ENCODE measurements at regions not wholly inside any gene's neighbourhood (a gene's known extent, or its start where the extent isn't known, plus 50 kb on each side); places are given as distances from the start of the nearest gene placed in this dataset.
"Not testable (repeated sequence)": the region's sequence is repeated elsewhere in the genome, so short reads cannot be mapped to it uniquely, and the experiment has no call there.

DNA sequence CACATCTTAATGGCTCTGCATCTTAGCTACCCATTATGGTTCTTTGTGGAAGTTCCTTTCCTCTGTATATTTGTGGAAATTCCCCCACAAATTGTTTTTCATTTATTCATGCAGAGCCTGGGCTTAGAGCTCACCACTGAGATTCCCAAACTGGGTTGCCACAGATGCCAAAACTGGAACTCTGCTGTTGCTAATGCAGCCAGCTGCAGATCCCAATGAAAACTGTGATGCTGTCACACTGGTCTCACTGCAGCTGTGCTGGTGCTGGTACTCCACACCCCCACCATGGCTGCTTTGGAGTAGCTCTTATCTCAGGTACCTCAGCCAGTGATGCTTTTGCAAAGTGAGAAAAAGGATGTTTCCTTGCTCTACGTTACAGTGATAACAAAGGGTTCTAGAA lies 87.7 kb downstream of the DCK start:
- Histone ChIP-seq H3K4me1 (ENCODE audit: control insufficient read depth, insufficient read depth, low read length) (no peaks in the 10 kb centered on the region), H3K27ac (ENCODE audit: low read length) (no peak overlapping the region), H3K27me3 (ENCODE audit: control insufficient read depth, insufficient read depth) (no peaks in the 10 kb centered on the region), H3K4me3 (ENCODE audit: low read length) (no peak overlapping the region), H3K9me3 (ENCODE audit: control insufficient read depth, low read length) (no peaks in the 10 kb centered on the region)
- 27% methylated on average over 1 of the region's 1 CpG for WGBS
- DNase-seq (no peak), ATAC-seq (no peak)
- intact Hi-C loops (cut with DNase I), result no loop called here

DNA sequence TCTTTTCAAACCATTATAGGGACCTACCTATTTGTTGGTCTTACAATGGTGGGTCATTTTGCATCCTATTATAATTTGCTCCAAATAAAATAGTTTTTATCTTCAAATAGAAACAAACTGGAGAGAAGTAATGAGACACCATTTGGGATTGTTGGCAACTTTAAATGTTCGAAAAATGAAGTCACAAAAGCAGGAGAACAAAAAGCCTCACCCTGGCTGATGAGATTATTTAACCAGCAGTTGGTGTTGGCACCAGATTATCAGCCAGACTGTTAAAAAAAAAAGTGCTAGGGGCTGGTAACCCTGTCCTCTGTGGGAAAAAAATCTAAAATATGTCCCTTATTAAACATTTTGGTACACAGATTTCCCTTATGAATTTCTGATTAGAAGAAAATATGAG lies 100.3 kb downstream of the DCK start:
- DNase-seq, result no peak
- H3K4me1 ChIP-seq (ENCODE audit: control insufficient read depth, insufficient read depth, low read length), result no peaks in the 10 kb centered on the region
- H3K27me3 ChIP-seq (ENCODE audit: control insufficient read depth, insufficient read depth), result no peaks in the 10 kb centered on the region
- H3K27ac ChIP-seq (ENCODE audit: low read length), result no peak overlapping the region
- H3K9me3 ChIP-seq (ENCODE audit: control insufficient read depth, low read length), result no peaks in the 10 kb centered on the region
- ATAC-seq, result no peak
- H3K4me3 ChIP-seq (ENCODE audit: low read length), result no peak overlapping the region
- intact Hi-C loops (cut with DNase I), result no loop called here
- 29% methylated on average over 1 of the region's 1 CpG for WGBS

DNA sequence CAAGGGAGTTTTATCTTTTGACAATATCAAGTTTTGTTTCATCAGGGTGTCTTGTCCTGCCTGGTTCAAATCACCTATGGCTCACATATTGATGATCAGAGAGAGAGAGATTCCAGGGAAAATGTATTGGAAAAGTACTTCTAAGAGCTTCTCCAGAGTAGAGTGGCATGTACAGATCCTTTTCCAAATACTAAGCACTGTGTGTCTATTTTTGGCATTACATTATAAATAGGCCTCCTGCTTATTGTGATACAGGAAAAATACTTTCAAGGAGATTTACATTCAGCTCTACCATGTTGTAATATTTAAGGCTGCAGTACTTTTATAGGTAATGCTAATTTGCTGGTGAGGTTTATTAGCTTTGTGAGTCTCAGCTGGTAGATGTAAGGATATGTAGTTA lies 100.8 kb downstream of the DCK start:
- Histone ChIP-seq H3K27me3 (ENCODE audit: control insufficient read depth, insufficient read depth) (no peaks in the 10 kb centered on the region), H3K4me3 (ENCODE audit: low read length) (no peak overlapping the region), H3K9me3 (ENCODE audit: control insufficient read depth, low read length) (no peaks in the 10 kb centered on the region), H3K27ac (ENCODE audit: low read length) (no peak overlapping the region), H3K4me1 (ENCODE audit: control insufficient read depth, insufficient read depth, low read length) (no peaks in the 10 kb centered on the region)
- intact Hi-C loops (cut with DNase I), result no loop called here
- ATAC-seq, result no peak
- DNase-seq, result no peak

DNA sequence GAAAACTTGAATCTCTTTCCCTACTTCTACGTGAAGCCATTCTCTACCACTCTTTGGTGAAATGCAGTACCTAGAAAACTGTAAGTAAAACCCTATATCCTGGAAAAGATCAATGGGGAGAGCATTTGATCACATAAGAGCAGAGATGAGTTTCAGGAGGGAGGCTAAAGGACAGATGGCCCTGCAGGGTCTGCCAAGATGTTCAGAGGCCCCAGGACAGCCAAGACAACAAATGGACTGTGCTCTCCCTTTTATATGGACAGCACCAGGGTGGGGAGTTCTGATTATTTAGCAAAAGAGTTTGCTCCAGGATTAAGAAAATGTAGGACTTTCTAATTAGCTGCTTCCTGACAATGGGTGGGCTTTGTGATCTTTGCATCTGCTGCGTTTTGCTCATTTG lies 101.7 kb downstream of the DCK start:
- Histone ChIP-seq H3K9me3 (ENCODE audit: control insufficient read depth, low read length) (no peaks in the 10 kb centered on the region), H3K27ac (ENCODE audit: low read length) (no peak overlapping the region), H3K4me3 (ENCODE audit: low read length) (no peak overlapping the region), H3K27me3 (ENCODE audit: control insufficient read depth, insufficient read depth) (no peaks in the 10 kb centered on the region), H3K4me1 (ENCODE audit: control insufficient read depth, insufficient read depth, low read length) (no peaks in the 10 kb centered on the region)
- DNase-seq (no peak), ATAC-seq (no peak)
- WGBS, result 92% methylated on average over 2 of the region's 2 CpGs
- intact Hi-C loops (cut with DNase I), result no loop called here

DNA sequence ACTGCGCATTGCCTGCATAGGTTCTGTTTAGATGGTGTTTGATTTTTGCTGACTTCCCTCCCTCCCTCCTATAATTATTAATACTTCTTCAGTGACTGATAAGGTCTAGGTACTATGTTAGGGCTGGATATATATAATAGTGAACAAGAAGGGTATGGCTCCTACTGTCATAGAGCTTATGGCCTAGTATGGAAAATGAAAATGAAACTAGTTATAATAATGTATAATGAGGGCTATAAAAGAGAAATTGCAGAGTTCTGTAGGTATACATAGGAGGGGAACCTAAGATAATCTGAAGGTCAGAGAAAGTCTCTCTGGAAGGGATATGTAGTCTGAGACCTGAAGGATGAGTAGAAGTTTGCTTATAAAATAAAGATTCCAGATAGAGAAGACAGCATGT lies 102.1 kb downstream of the DCK start:
- ATAC-seq (peak in 1 of 2 donors; percentile 40), DNase-seq (no peak)
- H3K4me1 ChIP-seq (ENCODE audit: control insufficient read depth, insufficient read depth, low read length), result no peaks in the 10 kb centered on the region
- H3K27ac ChIP-seq (ENCODE audit: low read length), result no peak overlapping the region
- H3K9me3 ChIP-seq (ENCODE audit: control insufficient read depth, low read length), result no peaks in the 10 kb centered on the region
- 97% methylated on average over 1 of the region's 1 CpG for WGBS
- no peak overlapping the region for H3K4me3 ChIP-seq (ENCODE audit: low read length)
- intact Hi-C loops (cut with DNase I), result no loop called here
- H3K27me3 ChIP-seq (ENCODE audit: control insufficient read depth, insufficient read depth), result no peaks in the 10 kb centered on the region

DNA sequence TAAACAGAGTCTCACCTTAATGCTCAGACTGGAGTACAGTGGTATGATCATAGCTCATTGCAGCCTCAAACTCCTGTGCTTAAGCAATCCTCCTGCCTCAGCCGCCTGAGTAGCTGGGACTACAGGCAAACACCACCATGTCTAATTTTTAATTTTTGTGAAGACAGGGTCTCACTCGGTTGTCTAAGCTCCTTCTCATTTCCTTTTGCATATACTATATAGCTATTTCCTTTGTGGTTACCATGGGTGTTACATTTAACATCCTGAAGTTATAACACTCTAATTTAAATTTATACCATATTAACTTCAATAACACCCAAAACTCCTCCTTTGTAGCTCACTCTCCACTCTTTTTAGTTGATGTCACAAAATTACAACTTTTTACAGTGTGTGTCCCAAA lies 114.3 kb downstream of the DCK start:
- Histone ChIP-seq H3K4me3 (ENCODE audit: low read length) (no peak overlapping the region), H3K9me3 (ENCODE audit: control insufficient read depth, low read length) (no peaks in the 10 kb centered on the region), H3K27ac (ENCODE audit: low read length) (no peak overlapping the region), H3K4me1 (ENCODE audit: control insufficient read depth, insufficient read depth, low read length) (no peaks in the 10 kb centered on the region), H3K27me3 (ENCODE audit: control insufficient read depth, insufficient read depth) (no peaks in the 10 kb centered on the region)
- ATAC-seq (no peak), DNase-seq (no peak)
- WGBS, result 76% methylated on average over 2 of the region's 2 CpGs
- intact Hi-C loops (cut with DNase I), result no loop called here

DNA sequence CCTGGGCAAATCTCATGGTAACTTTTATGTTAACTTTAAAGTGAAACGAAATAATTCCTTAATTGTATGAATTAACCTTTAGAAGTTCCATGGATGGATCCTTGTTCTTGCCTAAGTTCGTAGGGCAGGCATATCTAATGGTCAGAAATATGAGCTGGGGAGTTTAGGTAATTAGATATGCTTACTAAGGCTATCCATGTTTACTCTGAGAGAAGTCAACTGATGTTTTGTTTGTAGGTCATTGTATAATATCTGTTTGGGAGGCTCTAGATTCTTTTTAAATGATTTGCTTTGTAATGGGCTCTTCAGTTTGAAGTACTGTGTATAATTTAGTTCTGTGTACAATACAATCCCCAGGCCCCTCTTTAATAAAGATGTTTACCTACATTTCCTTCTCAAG lies 117.0 kb downstream of the DCK start:
- no peaks in the 10 kb centered on the region for H3K9me3 ChIP-seq (ENCODE audit: control insufficient read depth, low read length)
- H3K27ac ChIP-seq (ENCODE audit: low read length), result no peak overlapping the region
- DNase-seq (no peak), ATAC-seq (no peak)
- no peaks in the 10 kb centered on the region for H3K4me1 ChIP-seq (ENCODE audit: control insufficient read depth, insufficient read depth, low read length)
- H3K27me3 ChIP-seq (ENCODE audit: control insufficient read depth, insufficient read depth), result no peaks in the 10 kb centered on the region
- WGBS, result 70% methylated on average over 2 of the region's 2 CpGs
- intact Hi-C loops (cut with DNase I), result no loop called here
- no peak overlapping the region for H3K4me3 ChIP-seq (ENCODE audit: low read length)

DNA sequence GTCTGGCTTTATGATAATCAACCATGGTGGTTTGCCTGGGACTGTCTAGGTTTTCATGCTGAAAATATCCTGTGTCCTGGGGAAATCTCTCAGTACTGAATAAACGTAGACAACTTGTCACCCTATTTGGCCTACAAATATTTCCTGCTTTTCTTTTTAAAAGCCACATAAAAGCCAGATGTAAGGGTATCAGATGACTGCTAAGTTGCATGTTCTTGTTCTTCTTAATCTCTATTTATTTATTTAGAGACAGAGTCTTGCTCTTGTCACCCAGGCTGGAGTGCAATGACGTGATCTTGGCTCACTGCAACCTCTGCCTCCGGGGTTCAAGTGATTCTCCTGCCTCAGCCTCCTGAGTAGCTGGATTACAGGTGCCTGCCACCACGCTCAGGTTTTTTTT lies 117.7 kb downstream of the DCK start:
- 67% methylated on average over 4 of the region's 4 CpGs for WGBS
- intact Hi-C loops (cut with DNase I); ATAC-seq; H3K27me3 ChIP-seq (ENCODE audit: control insufficient read depth, insufficient read depth); H3K4me1 ChIP-seq (ENCODE audit: control insufficient read depth, insufficient read depth, low read length); H3K27ac ChIP-seq (ENCODE audit: low read length); H3K9me3 ChIP-seq (ENCODE audit: control insufficient read depth, low read length); DNase-seq; H3K4me3 ChIP-seq (ENCODE audit: low read length): not testable (repeated sequence)

DNA sequence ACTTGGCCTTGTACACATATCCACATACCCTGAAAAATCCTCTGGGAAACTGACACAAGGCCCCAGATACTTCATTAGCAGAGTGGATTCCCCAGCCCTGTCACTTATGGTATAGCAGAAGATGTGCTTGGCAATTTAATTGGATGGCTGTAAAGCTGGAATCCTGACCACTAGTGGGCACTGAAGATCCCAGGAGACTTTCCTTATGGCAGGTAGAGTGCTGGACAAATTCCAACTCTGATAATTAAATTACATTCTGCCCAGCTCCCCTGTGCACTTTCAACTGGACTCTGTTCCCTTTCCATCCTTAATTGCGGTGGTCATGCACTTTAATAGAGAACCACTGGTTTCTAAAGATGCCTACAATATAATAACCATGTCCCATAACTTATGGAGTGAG lies 119.8 kb downstream of the DCK start:
- 92% methylated on average over 1 of the region's 1 CpG for WGBS
- ATAC-seq, result no peak
- H3K9me3 ChIP-seq (ENCODE audit: control insufficient read depth, low read length), result no peaks in the 10 kb centered on the region

DNA sequence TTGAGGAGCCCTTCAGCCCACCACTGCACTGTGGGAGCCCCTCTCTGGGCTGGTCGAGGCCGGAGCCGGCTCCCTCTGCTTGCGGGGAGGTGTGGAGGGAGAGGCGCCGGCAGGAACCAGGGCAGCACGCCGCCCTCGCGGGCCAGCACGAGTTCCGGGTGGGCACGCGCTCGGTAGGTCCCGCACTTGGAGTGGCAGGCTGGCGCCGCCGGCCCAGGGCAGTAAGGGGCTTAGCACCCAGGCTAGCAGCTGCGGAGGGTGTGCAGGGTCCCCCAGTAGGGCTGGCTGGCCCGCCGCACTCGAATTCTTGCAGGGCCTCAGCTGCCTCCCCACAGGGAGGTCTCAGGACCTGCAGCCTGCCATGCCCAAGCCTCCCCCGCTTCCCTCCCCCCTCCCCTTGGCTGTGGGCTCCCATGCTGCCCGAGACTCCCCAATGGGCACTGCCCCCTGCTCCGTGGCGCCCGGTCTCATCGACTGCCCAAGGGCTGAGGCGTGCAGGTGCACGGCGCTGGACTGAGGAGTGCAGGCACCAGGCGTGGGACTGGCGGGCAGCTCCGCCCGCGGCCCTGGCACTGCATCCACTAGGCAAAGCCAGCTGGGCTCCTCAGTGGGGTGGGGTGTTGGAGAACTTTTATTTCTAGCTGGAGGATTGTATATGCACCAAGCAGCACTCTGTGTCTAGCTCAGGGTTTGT lies 127.5 kb downstream of the DCK start:
- H3K4me3 ChIP-seq (ENCODE audit: low read length), result no peak overlapping the region
- H3K4me1 ChIP-seq (ENCODE audit: control insufficient read depth, insufficient read depth, low read length), result no peaks in the 10 kb centered on the region
- WGBS, result 95% methylated on average over 37 of the region's 37 CpGs
- H3K9me3 ChIP-seq (ENCODE audit: control insufficient read depth, low read length), result no peaks in the 10 kb centered on the region
- no peak overlapping the region for H3K27ac ChIP-seq (ENCODE audit: low read length)
- intact Hi-C loops (cut with DNase I), result no loop called here
- DNase-seq, result peak in 1 of 3 donors; percentile 43
- H3K27me3 ChIP-seq (ENCODE audit: control insufficient read depth, insufficient read depth), result no peaks in the 10 kb centered on the region
- no peak for ATAC-seq

More for the DNA sequence above, 119.8 kb downstream of the DCK start:
- intact Hi-C loops (cut with DNase I), result no loop called here
- Histone ChIP-seq H3K4me1 (ENCODE audit: control insufficient read depth, insufficient read depth, low read length) (no peaks in the 10 kb centered on the region), H3K27me3 (ENCODE audit: control insufficient read depth, insufficient read depth) (no peaks in the 10 kb centered on the region), H3K27ac (ENCODE audit: low read length) (no peak overlapping the region), H3K4me3 (ENCODE audit: low read length) (no peak overlapping the region)
- no peak for DNase-seq

DNA sequence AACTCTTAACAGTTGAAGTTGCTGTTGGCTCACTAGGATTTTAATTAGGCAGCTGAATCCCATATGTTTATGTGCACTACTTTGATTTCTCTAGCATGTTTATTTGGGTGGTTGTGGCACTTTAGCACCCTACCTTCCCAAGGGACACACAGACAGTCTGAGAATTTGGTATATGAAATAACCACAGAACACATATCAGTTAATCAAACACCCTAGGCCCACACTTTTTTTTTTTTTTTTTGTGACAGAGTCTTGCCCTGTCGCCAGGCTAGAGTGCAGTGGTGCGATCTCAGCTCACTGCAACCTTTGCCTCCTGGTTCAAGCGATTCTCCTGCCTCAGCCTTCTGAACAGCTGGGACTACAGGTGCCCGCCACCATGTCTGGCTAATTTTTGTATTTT lies 130.5 kb downstream of the DCK start:
- H3K27me3 ChIP-seq (ENCODE audit: control insufficient read depth, insufficient read depth), result no peaks in the 10 kb centered on the region
- H3K4me1 ChIP-seq (ENCODE audit: control insufficient read depth, insufficient read depth, low read length), result no peaks in the 10 kb centered on the region
- no peaks in the 10 kb centered on the region for H3K9me3 ChIP-seq (ENCODE audit: control insufficient read depth, low read length)
- no peak overlapping the region for H3K27ac ChIP-seq (ENCODE audit: low read length)
- DNase-seq (no peak), ATAC-seq (no peak)
- 96% methylated on average over 4 of the region's 4 CpGs for WGBS
- H3K4me3 ChIP-seq (ENCODE audit: low read length), result no peak overlapping the region
- intact Hi-C loops (cut with DNase I), result no loop called here

DNA sequence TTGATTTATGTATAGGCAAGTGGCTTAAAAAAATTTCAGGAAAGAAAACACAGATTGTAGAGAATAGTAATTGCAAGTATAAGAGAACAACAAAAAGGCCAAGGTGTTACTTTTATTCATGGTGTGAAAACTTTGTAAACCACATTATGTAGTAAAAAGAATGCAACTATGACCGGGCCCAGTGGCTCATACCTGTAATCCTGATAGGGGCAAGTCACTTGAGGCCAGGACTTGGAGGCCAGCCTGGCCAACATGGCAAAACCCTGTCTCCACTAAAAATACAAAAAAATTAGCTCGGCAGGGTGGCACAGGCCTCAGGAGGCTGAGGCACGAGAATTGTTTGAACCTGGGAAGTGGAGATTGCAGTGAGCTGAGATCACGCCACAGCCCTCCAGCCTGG lies 131.7 kb downstream of the DCK start:
- intact Hi-C loops (cut with DNase I), result no loop called here
- no peak overlapping the region for H3K4me3 ChIP-seq (ENCODE audit: low read length)
- no peaks in the 10 kb centered on the region for H3K4me1 ChIP-seq (ENCODE audit: control insufficient read depth, insufficient read depth, low read length)
- no peaks in the 10 kb centered on the region for H3K27me3 ChIP-seq (ENCODE audit: control insufficient read depth, insufficient read depth)
- H3K27ac ChIP-seq (ENCODE audit: low read length), result no peak overlapping the region
- H3K9me3 ChIP-seq (ENCODE audit: control insufficient read depth, low read length), result no peaks in the 10 kb centered on the region
- no peak for ATAC-seq
- WGBS, result 80% methylated on average over 4 of the region's 4 CpGs
- DNase-seq, result no peak
